SK-N-SH treated with all-trans-retinoic acid at 6 μM for 48 hours (cell line): ENCODE measurements at regions not wholly inside any gene's neighbourhood (a gene's known extent, or its start where the extent isn't known, plus 50 kb on each side); places are given as distances from the start of the nearest gene placed in this dataset.

Experiments
- GLIS3 ChIP-seq: fragments of 250-450 bp; sonication (Bioruptor Pico); IDR thresholded peaks from 2 replicates; pipeline ENCODE4 v1.5.0; 2020; ENCODE audit warnings: mild to moderate bottlenecking, moderate library complexity
- ZFP3 ChIP-seq: fragments of 250-450 bp; sonication (Bioruptor Pico); IDR thresholded peaks from 2 replicates; pipeline ENCODE4 v1.5.0; 2020; ENCODE audit warnings: mild to moderate bottlenecking, moderate library complexity
- ZFP30 ChIP-seq: fragments of 450-650 bp; formaldehyde crosslinking; IDR thresholded peaks from 2 replicates; pipeline ENCODE4 v1.5.0; 2022; ENCODE audit warnings: mild to moderate bottlenecking, moderate library complexity
- ZNF70 ChIP-seq: fragments of 450-650 bp; formaldehyde crosslinking; IDR thresholded peaks from 2 replicates; pipeline ENCODE4 v1.5.0; 2020; ENCODE audit warnings: mild to moderate bottlenecking, moderate library complexity

GRCh38 chr5:25979086-25979485 is 1059.3 kb downstream of the CDH9 start:
- TF ChIP-seq GLIS3 (CRISPR knock-in tag) (no peak), ZFP30 (no peak), ZNF70 (CRISPR knock-in tag) (no peak), ZFP3 (CRISPR knock-in tag) (no peak)
